Erythroblast (primary cell): ENCODE measurements at regions not wholly inside any gene's neighbourhood (a gene's known extent, or its start where the extent isn't known, plus 50 kb on each side); places are given as distances from the start of the nearest gene placed in this dataset.
"Not testable (repeated sequence)": the region's sequence is repeated elsewhere in the genome, so short reads cannot be mapped to it uniquely, and the experiment has no call there.

Experiments
- GATA1 ChIP-seq: IDR thresholded peaks from 2 replicates; pipeline ENCODE4 v1.6.1; 2011; ENCODE audit warnings: low read depth, mild to moderate bottlenecking, control low read depth, low read length, moderate library complexity
- POLR2A ChIP-seq: IDR thresholded peaks from 2 replicates; pipeline ENCODE4 v1.6.1; 2011; ENCODE audit warnings: mild to moderate bottlenecking, low read length

DNA sequence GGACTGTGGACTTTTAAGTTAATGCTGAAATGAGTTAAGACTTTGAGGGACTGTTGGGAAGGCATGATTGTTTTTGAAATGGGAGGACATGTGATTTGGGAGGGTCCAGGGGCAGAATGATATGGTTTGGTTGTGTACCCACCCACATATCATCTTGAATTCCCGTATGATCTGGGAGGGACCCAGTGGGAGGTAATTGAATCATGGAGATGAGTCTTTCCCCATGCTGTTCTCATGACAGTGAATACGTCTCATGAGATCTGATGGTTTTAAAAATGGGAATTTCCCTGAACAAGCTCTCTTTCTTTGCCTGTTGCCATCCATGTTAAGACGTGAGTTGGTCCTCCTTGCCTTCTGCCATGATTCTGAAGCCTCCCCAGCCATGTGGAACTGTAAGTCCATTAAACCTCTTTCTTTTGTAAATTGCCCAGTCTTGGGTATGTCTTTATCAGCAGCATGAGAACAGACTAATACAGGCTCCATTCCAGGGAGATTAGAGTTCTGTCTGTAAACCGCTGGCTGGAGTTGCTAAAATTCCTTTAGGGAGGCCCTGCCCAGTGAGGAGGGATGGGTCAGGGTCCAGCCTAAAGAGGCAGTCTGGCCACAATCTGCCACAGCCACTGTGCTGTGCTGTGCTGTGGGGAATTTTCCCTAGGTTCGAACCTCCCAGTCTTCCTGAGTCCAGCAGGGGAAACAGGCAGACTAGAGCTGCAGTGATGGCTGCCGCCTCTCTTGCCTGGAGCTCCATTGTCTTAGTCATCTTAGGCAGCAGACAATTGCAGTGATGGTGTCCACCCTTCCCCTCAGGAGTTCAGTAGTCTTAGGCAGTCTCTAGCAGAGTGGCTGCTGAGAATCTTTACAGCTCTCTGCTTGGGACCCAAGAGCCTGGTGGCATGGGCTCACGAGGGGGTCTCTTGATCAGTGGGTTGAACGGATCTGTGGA is 94.1 kb upstream of the PMCH start:
- TF ChIP-seq POLR2A, GATA1: not testable (repeated sequence)
